MM.1S (cell line): ENCODE measurements at regions not wholly inside any gene's neighbourhood (a gene's known extent, or its start where the extent isn't known, plus 50 kb on each side); places are given as distances from the start of the nearest gene placed in this dataset.

Experiments
- EZH2 ChIP-seq: fragments of 300-600 bp; sonication (generic); optimal IDR thresholded peaks from 2 replicates; pipeline ENCODE3; 2017; ENCODE audit warnings: low read depth, mild to moderate bottlenecking, antibody characterized with exemption, low read length, mixed read lengths
- TF ChIP-seq, protein P1 (sequence below): fragments of 300-600 bp; sonication (generic); IDR thresholded peaks from 2 replicates; pipeline ENCODE4 v1.5.1; 2016; ENCODE audit warnings: antibody characterized with exemption, low read length, mixed read lengths

DNA sequence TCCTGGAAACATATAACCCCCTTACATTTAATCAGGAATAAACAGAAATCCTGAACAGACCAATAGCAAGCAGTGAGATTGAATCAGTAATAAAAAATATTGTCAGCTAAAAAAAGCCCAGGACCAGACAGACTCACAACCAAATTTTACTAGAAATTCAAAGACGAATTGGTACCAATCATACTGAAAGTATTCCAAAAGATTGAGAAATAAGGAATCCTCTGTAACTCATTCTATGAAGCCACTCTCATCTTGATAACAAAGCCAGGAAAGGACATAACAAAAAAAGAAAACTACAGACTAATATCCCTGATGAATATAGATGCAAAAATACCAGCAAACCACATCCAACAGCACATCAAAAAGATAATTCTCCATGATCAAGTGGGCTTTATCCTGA is 714.0 kb downstream of the SEMA5A start:
- TF ChIP-seq, protein P1, sequence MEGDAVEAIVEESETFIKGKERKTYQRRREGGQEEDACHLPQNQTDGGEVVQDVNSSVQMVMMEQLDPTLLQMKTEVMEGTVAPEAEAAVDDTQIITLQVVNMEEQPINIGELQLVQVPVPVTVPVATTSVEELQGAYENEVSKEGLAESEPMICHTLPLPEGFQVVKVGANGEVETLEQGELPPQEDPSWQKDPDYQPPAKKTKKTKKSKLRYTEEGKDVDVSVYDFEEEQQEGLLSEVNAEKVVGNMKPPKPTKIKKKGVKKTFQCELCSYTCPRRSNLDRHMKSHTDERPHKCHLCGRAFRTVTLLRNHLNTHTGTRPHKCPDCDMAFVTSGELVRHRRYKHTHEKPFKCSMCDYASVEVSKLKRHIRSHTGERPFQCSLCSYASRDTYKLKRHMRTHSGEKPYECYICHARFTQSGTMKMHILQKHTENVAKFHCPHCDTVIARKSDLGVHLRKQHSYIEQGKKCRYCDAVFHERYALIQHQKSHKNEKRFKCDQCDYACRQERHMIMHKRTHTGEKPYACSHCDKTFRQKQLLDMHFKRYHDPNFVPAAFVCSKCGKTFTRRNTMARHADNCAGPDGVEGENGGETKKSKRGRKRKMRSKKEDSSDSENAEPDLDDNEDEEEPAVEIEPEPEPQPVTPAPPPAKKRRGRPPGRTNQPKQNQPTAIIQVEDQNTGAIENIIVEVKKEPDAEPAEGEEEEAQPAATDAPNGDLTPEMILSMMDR: no peak
- TF ChIP-seq EZH2: no peak
